GM21515 (cell line): ENCODE measurements at regions not wholly inside any gene's neighbourhood (a gene's known extent, or its start where the extent isn't known, plus 50 kb on each side); places are given as distances from the start of the nearest gene placed in this dataset.
"Not testable (repeated sequence)": the region's sequence is repeated elsewhere in the genome, so short reads cannot be mapped to it uniquely, and the experiment has no call there.

Source experiments
- ATAC-seq: cut with Tn5 transposase; IDR thresholded peaks from one replicate; pipeline ENCODE4 v1.9.1; 2021; ENCODE audit not compliant: unreplicated experiment

- ATAC-seq, result no peak
Measured at GRCh38 chr6:11411593-11411992, 126.0 kb upstream of the TMEM170B start.

- ATAC-seq, result no peak
Measured at GRCh38 chr6:11410539-11411307, 126.8 kb upstream of the TMEM170B start.

GRCh38 chr6:11409371-11409770 is 128.2 kb upstream of the TMEM170B start:
- no peak for ATAC-seq

DNA sequence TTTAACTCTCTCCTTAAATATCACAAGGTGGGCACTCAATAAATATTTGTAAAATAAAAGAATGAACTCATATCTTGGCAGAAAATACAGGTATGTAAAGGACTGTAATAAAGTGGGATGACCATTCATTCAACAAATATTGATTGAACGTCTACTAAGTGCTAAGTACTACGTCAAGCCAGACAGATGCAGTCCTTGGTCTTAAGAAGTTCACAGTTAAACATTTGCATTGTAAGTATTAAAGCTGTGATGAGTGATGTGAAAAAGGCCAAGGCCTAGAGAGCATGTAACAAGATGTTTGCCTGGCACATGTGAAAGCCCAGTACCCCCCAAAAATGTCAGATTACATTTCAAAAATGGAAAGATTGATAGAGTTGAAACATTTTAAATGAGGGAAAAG is 130.1 kb upstream of the TMEM170B start:
- ATAC-seq, result no peak

- ATAC-seq, result no peak
Measured at GRCh38 chr6:11404838-11405237, 132.7 kb upstream of the TMEM170B start.

GRCh38 chr6:11404081-11404480 is 133.5 kb upstream of the TMEM170B start:
- no peak for ATAC-seq

DNA sequence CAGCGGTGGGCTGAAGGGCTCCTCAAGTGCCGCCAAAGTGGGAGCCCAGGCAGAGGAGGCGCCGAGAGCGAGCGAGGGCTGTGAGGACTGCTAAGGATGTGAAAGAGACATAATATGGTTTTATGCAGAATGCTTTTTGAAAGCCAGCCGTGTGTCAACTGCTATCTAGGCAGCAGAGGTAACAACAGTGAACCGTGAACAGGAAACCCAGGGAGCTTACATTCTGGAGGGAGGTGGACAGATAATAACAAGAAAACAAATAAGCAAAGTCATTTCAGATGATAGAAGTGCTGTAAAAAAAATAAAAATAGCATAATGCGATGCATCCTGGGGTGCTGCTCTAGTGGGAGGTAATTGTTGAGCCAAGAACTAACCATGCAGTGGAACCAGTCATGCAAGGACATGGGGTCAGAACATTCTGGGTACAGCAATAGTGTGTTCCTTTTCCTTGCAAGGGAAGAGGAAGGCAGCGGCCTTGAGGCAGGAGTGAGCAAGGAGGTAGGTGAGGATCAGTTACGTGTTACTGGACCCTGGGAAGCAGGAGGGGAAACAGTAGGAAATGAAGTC is 134.4 kb upstream of the TMEM170B start:
- no peak for ATAC-seq

DNA sequence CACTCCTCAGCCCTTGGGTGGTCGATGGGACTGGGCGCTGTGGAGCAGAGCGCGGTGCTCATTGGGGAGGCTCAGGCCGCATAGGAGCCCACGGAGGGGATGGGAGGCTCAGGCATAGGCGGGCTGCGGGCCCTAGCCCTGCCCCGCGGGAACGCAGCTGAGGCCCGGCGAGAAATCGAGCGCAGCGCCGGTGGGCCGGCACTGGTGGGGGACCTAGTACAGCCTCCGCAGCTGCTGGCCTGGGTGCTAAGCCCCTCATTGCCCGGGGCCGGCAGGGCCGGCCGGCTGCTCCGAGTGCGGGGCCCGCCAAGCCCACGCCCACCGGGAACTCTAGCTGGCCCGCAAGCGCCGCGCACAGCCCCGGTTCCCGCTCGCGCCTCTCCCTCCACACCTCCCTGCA is 135.0 kb upstream of the TMEM170B start:
- not testable (repeated sequence) for ATAC-seq

GRCh38 chr6:11401954-11402353 is 135.6 kb upstream of the TMEM170B start:
- ATAC-seq, result not testable (repeated sequence)

GRCh38 chr6:11398451-11399326 is 138.9 kb upstream of the TMEM170B start:
- ATAC-seq, result no peak

- ATAC-seq, result no peak
Measured at GRCh38 chr6:11397622-11398450, 139.7 kb upstream of the TMEM170B start.

DNA sequence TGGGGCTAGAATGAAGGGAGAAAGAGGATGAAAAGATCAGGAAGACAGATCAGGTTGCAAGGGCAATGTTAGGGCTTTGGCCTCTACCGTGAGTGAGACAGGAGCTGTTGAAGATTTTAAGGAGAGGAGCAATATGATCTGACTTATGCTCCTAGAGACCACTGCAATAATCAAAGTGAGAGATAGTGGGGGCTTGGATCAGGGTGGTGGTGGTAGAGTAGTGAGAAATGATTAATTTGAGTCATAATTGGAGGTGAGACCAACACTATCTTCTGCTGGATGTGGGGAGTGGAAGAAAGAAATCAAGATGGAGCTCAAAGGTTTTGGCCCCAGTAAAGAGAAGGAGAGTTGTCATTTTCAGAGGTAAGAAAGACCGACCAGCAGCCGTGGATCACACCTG is 140.7 kb upstream of the TMEM170B start:
- no peak for ATAC-seq

DNA sequence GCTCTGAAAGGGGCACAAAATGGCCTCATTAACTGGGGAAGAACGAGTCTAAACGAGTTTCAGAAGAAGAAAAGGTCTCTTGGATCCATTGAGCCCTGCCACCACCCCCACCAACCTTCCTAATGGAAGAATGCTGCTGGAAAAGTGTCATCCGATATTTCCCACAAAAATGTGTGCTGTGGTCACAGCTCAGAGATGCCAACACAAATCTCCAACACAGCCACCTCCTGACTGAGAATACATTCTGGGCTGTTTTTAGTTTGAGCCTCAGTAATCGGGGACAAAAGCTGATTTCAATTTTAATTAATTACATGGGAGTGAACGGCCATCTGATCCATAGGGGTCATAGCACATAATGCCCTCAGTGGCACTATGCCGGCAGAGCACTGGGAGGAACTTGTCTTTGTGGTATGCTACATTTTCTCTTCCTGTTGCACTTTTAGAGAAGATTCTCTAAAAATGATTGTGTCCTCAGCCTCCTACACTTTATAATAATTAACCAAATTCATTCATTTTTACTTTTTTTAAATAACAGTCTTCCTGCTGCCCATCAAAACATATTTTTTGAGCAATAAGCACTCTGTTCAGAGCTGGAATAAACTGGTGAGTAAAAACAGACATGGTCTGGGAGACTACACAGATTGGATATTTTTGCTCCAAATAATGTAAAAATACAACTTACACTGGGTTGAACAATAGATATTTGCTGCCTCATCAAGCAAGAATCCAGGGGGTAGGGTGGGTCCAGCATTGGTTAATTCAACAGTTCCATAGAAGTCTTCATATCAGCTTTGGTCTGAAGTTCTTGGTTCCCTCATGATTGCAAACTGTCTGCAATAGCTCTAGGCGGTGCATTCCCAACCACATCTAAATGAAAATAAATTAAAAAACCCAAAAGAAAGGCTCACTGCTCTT is 143.6 kb upstream of the TMEM170B start:
- no peak for ATAC-seq

DNA sequence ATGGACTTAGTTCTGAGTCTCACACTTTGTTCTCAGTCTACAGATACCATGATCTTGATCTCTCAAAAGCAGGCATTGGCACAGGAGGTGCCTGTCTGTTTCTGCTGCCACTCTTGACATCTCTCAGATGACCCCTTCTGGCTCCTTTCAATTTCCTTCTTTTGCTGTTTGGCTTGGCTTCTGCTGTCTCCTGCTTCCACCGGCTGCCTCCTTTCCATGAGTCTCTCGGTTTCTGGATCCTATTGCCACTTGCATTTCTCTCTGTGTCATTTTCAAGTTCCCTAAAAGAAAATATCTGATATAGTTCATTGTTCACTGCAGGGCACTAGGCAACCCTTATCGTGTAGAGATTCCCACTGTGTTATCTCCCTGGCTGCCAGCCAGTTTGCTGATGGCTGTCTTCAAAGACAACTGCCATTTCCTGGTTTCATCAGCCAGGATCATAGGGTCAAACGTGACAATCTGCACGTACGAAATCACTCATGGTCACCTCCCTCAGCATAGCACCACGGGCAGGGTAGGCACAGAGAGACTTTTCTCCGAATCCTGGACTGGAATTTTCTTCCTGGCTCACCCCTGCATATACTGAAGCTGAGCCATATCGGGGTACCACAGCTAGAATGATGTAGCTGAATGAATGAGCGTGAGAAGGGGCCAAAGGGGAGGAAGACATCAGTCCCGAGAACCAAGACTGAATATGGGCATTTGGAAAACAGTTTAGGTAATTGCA is 144.6 kb upstream of the TMEM170B start:
- ATAC-seq, result no peak

DNA sequence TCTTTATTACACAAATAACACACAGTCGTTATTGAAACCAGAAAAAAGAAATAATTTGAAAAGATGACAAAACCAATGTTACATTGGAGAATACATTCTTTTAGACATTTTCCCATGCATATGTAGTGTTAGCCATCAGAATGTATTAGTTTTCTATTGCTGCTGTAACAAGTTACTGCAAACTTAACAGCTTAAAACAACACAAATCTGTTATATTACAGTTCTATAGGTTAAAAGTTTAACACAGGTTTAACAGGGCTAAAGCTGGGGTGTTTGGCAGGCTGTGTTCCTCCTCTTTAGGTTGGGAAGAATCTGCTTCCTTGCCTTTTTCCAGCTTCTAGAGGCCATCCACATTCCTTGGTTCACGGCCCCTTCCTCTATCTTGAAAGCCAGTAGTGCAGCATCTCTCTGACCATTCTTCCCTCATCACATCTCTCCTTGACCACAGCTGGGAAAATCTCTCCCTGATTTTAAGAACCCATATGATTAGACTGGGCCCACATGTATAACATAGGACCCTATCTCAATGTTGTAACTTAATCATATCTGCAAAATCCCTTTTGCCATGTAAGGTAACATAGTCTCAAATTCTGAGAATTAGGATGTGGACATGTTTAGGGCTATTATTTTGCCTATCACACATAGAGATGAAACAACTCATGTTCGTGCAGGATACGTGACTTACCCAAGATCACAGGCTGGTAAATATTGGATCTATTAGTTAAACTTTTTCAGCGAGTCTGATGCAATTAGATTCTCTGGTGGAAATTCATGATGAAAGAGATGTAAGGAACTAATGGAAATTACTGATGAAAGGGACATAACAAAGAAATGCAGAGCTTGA is 145.4 kb upstream of the TMEM170B start:
- ATAC-seq, result no peak

DNA sequence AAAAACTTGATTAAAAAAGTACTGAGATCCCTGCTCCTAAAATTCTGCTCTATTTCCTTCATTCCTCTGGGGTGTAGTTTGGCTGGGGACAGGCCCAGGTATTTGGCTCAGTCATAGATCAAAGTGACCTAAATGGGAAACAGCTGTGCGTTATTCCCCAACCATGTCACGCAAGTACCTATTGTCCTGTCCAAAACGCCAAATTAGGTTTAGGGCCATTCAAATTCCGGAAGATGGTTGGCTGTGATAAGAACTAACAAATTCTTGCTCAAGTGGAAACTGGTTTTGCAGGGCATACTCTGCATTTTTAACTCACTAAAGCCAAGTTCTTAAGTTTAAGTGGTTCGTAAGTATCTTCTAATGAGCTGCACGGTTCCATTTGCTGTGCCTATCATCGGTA is 147.6 kb upstream of the TMEM170B start:
- ATAC-seq, result no peak

DNA sequence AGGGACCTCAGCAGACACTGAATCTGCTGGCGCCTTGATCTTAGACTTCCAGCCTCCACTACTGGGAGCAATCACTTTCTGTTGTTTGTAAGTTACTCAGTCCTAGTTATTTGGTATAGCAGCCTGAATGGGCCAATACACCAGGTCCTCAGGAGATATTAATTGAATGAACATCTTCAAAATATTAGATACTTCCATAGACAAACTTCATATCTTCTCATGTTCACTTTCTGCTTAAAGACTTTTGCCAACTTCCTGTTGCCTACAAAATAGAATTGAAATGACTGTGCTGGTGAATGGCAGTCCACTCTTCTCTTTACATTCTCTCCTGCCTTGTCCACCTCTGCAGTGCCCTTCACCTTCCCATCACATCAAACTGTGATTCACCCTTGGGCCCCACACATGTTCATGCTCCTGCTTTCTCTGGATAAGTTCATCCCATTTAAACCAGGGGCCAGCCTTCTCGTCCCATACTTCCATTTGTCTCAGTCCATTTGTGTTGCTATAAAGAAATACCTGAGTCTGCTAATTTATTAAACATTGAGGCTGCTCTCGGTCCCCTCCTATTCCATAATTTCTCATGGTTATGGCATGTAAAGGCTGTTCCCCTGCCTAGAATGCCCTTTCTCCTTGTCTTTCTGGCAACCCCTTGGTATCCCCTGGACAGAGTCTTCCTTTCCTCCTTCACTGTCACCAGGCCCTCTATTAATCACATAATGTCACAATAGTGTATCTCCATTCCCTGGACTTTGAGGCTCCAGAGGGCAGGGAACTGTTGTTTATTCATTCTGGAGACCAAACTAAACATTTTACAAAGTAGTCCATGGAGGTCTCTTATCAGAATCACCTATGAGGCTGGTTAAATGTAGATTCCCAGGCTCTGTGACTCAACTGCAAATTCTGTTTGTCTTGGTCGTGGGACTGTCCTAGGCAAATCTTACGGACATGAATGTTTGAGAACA is 148.3 kb upstream of the TMEM170B start:
- ATAC-seq, result no peak
